NCI-H1694 (cell line): ENCODE measurements at regions not wholly inside any gene's neighbourhood (a gene's known extent, or its start where the extent isn't known, plus 50 kb on each side); places are given as distances from the start of the nearest gene placed in this dataset.
"Not testable (repeated sequence)": the region's sequence is repeated elsewhere in the genome, so short reads cannot be mapped to it uniquely, and the experiment has no call there.

Experiments
- DNase-seq: peaks from one replicate; lab custom pipeline; 2025; lab: John Stamatoyannopoulos, UW

- DNase-seq = no peak
These were observed 175.7 kb upstream of the API5 start for GRCh38 chr11:43135966-43136534.

DNA sequence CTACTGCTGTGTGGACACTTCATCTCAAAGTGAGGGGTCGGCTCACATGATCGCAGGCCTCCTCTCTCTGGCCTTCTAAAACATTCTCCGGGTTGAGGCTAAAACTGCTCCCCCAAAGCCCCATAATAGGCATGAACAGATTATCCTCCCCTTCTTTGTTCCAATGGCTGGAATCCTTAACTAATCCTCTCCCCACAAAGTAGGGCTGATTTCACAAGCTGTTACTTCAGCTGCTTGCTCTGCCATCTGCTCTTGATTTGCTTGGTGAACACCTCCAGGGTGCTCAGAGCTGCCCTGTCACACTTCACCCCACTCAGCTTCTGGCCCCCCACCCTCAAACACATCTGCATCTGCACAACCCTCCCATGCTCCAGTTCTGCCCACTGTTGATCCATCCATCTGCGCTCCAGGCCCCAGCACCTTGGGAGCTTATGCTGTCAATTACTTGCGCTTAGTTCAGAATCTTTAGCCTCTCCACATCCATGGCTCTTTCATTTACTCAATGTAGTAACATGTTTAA lies 173.1 kb upstream of the API5 start:
- DNase-seq = no peak

GRCh38 chr11:43145653-43146052 lies 166.1 kb upstream of the API5 start:
- DNase-seq = no peak

- no peak for DNase-seq
These were observed 161.1 kb upstream of the API5 start for GRCh38 chr11:43150697-43151096.

DNA sequence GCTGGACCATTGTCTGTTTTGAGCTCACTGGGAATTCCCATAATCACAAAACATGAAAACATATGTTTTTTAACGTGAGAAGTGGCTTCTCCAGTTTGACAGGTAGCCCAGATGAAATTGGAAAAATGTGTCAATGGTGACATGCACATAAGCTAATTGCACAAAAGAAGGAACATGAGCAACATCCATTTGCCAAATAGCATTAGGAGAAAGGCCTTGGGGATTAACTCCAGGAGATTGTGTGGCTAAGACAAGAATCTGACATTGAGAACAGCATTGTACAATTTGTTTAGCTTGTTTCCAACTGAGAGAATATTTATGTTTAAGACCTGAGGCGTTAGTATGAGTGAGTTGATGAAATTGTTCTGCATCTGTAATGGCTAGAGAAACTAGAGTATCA lies 147.0 kb upstream of the API5 start:
- no peak for DNase-seq

GRCh38 chr11:43165393-43165792 lies 146.4 kb upstream of the API5 start:
- DNase-seq = not testable (repeated sequence)

GRCh38 chr11:43168241-43168640 lies 143.6 kb upstream of the API5 start:
- DNase-seq = not testable (repeated sequence)

- no peak for DNase-seq
These were observed 139.3 kb upstream of the API5 start for GRCh38 chr11:43172477-43172876.

DNA sequence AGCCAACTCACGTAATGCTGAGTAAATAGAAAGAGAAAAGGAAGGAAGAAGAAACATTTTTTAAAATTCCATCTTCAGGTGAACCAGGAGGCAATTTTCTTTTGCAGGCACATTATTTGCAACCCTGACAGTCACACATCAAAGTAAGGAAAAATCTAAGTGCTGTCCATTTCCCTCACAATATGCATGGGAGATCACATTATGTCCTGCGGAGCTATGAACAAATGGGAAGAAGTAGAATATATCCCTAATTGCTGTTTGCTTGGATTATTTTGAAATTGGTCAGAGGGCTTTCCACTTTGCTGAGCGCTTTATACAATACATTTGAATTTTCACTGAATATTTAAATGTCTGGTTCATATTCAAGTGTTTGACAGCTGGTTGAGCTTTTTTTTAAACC lies 133.8 kb upstream of the API5 start:
- no peak for DNase-seq

- DNase-seq = not testable (repeated sequence)
These were observed 117.3 kb upstream of the API5 start for GRCh38 chr11:43194459-43194858.

DNA sequence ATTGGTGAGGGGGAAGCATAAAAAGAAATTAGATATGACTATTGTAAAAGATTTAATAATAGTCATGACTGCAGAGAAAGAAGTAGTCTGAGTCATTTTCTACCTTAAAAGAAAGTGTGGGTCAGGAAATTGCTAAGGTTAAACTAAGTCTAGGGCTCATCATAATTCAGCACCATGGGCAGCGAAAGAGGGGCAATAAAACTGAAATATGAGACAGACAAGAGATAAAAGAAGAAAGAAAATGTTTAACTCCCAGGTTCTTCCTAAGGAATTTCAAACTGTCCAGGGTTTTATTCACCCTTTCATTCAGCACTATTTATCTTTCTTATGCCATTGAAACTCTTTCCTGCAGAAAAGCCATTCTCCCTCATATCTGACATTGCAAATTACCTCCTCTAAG lies 114.4 kb upstream of the API5 start:
- DNase-seq = no peak

- no peak for DNase-seq
These were observed 111.8 kb upstream of the API5 start for GRCh38 chr11:43200031-43200430.

DNA sequence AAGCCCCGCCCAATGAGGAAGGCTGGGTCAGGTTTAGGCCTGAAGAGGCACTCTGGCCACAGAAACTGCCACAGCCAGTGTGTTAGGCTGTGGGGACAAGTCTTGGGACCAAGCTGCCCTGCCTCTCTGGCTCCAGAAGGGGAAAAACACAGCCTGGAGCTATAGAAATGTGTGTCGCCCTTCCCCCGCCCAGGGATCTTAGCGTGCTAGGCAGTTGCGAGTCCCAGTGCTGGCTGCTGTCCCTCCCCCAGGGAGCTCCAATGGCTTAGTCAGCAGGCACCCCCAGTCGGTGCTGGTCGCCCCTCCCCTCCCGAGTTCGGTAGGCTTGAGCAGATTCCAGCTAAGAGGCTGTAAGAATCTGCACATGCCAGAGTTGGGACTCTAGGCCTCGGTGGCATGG lies 99.5 kb upstream of the API5 start:
- DNase-seq = no peak

- no peak for DNase-seq
These were observed 97.3 kb upstream of the API5 start for GRCh38 chr11:43214471-43214870.

- DNase-seq = no peak
These were observed 93.9 kb upstream of the API5 start for GRCh38 chr11:43217849-43218248.

DNA sequence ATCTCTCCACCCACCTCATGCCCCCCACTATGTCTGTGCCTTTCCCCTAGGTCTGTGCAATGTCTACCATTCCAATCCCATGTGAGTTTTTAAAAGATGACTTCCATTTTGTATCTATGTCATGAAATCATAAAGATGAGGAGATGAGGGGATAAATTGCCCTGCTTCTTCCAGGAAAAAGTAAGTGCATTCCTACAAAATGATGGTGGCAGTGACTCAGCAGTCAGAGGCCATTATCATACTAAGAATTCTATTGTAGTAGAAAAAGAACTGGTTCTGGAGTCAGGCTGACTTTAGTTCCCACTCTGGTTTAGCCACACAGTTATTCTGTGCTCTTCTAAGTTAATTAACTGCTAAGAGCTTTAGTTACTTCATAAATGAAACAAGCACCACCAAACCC lies 89.6 kb upstream of the API5 start:
- DNase-seq = no peak

DNA sequence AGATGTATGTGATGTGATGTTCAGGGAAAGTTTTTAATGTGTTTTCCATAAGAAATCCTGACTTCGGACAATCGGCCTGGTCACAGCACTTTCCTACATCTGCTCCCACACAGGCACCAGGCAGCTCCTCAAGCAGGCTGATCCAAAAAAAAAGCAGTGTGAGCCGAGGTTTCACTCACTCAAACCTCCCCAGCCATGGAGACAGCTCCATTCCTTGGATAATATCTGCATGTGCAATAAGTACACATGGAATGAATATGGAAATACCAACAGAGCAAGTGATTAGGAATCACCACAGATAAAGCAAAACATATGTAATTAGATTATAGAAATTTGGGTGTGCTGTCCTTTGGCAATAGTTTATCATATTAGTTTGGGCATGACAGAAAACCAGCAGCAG lies 88.8 kb upstream of the API5 start:
- no peak for DNase-seq

GRCh38 chr11:43234881-43235280 lies 76.9 kb upstream of the API5 start:
- no peak for DNase-seq

- DNase-seq = no peak
These were observed 73.5 kb upstream of the API5 start for GRCh38 chr11:43238341-43238740.

DNA sequence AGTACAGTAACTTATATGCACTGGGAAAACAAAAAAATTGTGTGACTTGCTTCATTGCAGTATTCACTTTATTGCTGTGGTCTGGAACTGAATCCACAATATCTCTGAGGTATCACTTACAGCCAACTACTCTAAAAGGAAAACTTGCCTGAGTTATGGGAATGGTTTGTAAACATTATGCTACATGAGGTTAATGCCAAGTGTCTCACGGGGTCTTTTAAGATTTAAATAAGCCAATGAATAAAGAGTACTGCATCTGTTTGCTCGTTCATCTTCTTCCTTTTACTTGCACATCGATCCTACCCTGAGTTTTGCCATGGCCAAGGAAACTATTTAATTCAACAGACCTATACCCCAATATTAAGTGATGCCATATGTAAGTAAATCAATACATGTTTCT lies 72.0 kb upstream of the API5 start:
- no peak for DNase-seq

- no peak for DNase-seq
These were observed 69.4 kb upstream of the API5 start for GRCh38 chr11:43242401-43242800.

DNA sequence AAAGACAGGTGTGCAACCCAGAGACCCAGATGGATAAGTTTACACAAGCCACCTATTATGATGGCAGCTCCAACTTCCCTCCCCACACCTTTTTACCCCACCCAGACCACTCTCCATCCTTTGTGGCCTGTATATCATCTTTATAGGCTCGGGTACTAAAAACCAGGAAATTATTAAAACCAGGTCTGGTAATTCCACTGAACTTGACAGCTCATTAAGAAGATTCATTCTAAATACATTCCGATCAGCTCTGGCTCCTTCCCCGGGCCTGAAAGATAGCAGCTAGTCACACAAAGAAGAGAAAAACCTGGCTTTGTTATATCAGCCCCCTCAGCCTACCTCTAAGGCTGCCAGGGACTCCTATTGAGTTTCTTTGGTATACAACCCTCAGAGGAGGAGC lies 67.9 kb upstream of the API5 start:
- no peak for DNase-seq

DNA sequence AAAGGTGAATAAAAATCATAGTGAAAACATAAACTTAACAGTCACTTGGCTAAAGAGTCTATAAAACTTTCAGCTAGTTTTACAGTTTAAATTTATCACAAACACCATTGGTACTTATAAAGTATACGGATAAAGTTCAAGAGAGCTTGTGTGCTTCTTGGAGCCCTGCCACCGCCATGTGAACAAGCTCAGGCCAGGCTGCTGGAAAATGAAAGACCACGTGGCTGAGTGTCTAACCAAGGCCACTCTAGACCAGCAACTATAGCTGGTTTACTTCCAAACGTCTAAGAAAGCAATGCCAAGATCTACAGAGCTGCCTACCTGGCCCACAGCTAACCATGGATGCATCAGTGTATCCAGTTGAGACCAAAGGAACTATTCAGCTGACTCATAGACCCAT lies 66.3 kb upstream of the API5 start:
- DNase-seq = no peak

DNA sequence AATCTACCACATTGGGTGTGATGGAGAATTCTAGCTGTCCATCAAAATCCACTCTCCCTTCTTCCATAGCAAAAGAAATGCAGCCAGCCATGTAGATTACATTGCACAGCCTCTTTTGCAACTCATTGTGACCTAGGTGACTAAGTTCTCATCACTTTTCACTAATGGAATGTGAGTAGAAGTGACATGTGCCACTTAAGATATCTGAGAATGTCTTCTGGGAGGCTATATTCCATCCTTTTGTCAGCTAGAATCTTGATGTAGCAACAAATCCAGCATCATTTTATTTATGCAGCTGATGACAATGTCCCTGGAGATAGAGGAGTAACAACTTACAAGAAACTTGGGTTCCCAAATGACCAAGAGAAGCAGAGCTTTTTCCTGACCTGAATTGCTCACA lies 61.5 kb upstream of the API5 start:
- DNase-seq = no peak

DNA sequence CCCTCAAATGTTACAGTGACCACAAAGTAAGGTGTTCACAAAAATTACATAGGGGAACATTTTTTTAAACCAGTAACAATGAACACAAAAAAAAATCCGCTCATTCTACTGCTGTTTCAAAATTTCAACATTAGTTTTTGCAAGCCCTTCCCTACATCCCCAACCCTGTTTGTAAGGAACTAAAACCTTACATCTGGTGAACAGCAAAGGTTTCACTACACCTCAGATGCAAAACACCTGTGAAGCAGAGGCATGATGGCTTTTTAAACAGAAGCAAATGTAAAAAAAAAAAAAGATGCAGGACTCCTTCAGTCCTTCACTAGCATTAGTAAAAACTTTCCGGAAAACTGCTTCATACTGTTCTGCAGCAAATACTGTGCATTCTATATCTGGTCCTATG lies 50.0 kb upstream of the API5 start:
- DNase-seq = no peak
